PFSK-1 (cell line): ENCODE measurements at regions not wholly inside any gene's neighbourhood (a gene's known extent, or its start where the extent isn't known, plus 50 kb on each side); places are given as distances from the start of the nearest gene placed in this dataset.

Experiments
- FOXP2 ChIP-seq: optimal IDR thresholded peaks from 2 replicates; pipeline ENCODE3; 2011; ENCODE audit warnings: borderline replicate concordance, control low read depth, inconsistent platforms; ENCODE audit not compliant: insufficient read depth; ENCODE audit errors: extremely low read length, extremely low read depth
- POLR2AphosphoS5 ChIP-seq: IDR thresholded peaks from 2 replicates; pipeline ENCODE4 v1.6.1; 2012; ENCODE audit warnings: low read depth, mild to moderate bottlenecking, control low read depth, low read length, moderate library complexity
- SIN3A ChIP-seq: IDR thresholded peaks from 2 replicates; pipeline ENCODE4 v1.6.1; 2012; ENCODE audit warnings: mild to moderate bottlenecking, low read length, moderate library complexity, borderline replicate concordance; ENCODE audit not compliant: insufficient read depth
- TAF1 ChIP-seq: IDR thresholded peaks from 2 replicates; pipeline ENCODE4 v1.6.1; 2012; ENCODE audit warnings: low read length, control low read depth, borderline replicate concordance; ENCODE audit not compliant: insufficient read depth
- TF ChIP-seq, protein P1 (sequence below), 2 experiments: IDR thresholded peaks; 2 replicates each; pipeline versions ENCODE4 v1.6.1 to v1.8.0; 2011 to 2012; ENCODE audit warnings: low read depth in 2 of 2, low read length in 2 of 2, control low read depth in 1 of 2, inconsistent platforms in 1 of 2, mild to moderate bottlenecking in 1 of 2, moderate library complexity in 1 of 2; ENCODE audit not compliant: insufficient read depth in 1 of 2

DNA sequence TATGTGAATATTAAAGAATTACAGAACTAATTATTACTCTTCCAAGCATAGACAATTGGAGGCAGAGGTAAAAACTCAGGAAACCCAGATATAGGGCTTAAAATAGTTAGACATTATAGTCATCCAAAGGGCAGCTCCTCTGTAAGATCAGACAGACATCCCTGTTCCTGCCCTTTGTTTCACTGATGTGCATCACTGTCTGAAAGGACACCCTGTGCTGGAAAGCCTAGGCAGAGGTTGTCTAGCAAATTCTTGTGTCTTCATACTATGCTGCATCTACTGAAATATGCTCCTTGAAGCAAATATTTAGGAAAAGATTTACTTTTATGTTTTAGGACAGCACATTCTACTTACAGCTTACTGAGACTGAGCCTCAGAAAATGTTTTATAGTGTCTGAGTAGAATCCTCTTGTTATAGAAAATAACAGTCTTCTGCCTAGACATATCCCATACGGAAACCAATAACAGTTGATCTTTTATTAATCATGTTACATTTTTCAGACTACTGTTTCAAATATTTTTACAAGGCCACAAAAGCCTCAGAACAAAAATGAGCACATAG, 977.3 kb upstream of the CDH2 start:
- TF ChIP-seq TAF1 (no peak), POLR2AphosphoS5 (no peak), SIN3A (no peak), FOXP2 (no peak)
- TF ChIP-seq, protein P1, sequence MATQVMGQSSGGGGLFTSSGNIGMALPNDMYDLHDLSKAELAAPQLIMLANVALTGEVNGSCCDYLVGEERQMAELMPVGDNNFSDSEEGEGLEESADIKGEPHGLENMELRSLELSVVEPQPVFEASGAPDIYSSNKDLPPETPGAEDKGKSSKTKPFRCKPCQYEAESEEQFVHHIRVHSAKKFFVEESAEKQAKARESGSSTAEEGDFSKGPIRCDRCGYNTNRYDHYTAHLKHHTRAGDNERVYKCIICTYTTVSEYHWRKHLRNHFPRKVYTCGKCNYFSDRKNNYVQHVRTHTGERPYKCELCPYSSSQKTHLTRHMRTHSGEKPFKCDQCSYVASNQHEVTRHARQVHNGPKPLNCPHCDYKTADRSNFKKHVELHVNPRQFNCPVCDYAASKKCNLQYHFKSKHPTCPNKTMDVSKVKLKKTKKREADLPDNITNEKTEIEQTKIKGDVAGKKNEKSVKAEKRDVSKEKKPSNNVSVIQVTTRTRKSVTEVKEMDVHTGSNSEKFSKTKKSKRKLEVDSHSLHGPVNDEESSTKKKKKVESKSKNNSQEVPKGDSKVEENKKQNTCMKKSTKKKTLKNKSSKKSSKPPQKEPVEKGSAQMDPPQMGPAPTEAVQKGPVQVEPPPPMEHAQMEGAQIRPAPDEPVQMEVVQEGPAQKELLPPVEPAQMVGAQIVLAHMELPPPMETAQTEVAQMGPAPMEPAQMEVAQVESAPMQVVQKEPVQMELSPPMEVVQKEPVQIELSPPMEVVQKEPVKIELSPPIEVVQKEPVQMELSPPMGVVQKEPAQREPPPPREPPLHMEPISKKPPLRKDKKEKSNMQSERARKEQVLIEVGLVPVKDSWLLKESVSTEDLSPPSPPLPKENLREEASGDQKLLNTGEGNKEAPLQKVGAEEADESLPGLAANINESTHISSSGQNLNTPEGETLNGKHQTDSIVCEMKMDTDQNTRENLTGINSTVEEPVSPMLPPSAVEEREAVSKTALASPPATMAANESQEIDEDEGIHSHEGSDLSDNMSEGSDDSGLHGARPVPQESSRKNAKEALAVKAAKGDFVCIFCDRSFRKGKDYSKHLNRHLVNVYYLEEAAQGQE (IDR thresholded peaks at IDR 0.05; ENCODE audit: insufficient read depth in 1 of 2, low read depth in 2 of 2, low read length in 2 of 2) = no peak

DNA sequence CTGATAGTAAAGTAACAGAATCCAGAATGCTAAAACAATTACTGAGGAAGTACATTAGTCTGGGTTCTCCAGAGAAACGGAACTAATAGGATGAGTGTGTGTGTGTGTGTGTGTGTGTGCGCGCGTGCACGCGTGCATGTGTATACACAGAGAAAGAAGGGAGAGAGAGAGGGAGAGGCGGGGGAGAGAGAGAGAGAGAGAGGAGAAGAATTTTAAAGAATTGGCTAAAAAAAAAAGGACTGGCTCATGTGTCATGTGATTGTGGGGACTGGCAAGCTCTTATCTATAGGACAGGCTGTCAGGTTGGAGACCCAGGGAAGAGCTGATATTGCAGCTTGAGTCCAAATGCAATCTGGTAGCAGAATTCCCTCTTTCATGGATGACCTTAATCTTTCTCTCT, 976.2 kb upstream of the CDH2 start:
- TF ChIP-seq TAF1 (no peak), SIN3A (no peak), FOXP2 (no peak), POLR2AphosphoS5 (no peak)
- TF ChIP-seq, protein P1 (IDR thresholded peaks at IDR 0.05; ENCODE audit: insufficient read depth in 1 of 2, low read depth in 2 of 2, low read length in 2 of 2) = no peak

DNA sequence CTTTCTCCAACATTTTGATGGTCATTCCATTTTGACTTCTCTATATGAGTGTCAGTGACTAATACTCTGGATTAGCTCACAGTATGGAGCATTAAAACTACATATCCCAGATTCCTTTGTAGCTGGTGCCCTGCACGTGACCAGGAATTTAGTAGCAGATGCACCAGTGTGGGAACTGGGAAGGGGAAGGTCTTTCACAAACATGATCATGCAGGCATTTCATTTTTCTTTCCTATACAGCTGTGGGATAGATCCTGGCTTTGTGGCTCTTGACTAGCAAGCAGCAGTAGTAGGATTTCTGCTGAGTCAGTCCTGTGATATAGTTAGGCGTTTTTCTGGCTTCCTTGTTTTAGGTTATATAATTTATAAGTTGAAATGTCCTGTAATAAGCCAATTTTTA, 971.0 kb upstream of the CDH2 start:
- TF ChIP-seq POLR2AphosphoS5 (no peak), SIN3A (no peak), TAF1 (no peak), FOXP2 (no peak)
- TF ChIP-seq, protein P1 (IDR thresholded peaks at IDR 0.05; ENCODE audit: insufficient read depth in 1 of 2, low read depth in 2 of 2, low read length in 2 of 2) = no peak

DNA sequence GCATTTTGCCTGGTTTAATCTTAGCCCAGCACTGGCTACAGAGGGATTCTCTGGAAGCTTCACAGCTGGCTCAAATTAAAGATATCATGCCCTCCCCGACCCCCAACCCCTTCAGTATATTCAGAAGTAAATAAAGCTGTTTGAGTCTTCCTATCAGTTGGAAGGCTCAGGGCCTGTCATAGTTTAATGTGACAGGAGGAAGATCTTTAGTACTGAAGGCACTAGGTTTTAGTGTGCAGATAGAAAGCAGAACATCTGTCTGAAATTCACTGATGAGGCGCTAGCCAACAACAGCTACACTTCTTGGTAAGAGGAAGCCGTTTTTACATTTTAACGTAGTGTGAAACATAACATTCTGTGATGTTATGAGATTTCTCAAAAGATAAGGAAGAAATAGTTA, 969.1 kb upstream of the CDH2 start:
- no peak for TF ChIP-seq POLR2AphosphoS5
- TF ChIP-seq TAF1 = no peak
- TF ChIP-seq, protein P1 (IDR thresholded peaks at IDR 0.05; ENCODE audit: insufficient read depth in 1 of 2, low read depth in 2 of 2, low read length in 2 of 2) = no peak
- no peak for TF ChIP-seq SIN3A
- no peak for TF ChIP-seq FOXP2

DNA sequence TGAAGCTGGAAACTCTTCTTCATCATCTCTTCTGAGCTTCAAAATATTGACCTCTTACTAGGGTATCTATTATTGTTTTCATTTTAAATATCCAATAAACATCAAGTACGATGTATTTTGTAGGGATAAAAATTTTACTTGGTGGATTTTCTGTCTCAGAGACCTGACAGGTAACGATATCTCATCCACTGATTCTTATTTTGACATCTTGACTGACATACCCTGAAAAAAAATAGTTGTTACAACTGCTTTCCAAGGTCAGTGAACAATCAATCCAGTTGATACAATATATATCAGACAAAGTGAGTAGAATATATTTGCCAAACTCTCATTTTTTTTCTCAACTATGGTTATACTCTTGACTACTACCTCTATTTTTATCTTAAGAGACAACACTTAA, 963.7 kb upstream of the CDH2 start:
- TF ChIP-seq, protein P1 (IDR thresholded peaks at IDR 0.05; ENCODE audit: insufficient read depth in 1 of 2, low read depth in 2 of 2, low read length in 2 of 2) = no peak
- TF ChIP-seq TAF1 (no peak), FOXP2 (no peak), POLR2AphosphoS5 (no peak), SIN3A (no peak)
